ENCODE measurements at regions not wholly inside any gene's neighbourhood (a gene's known extent, or its start where the extent isn't known, plus 50 kb on each side); places are given as distances from the start of the nearest gene placed in this dataset.

DNA sequence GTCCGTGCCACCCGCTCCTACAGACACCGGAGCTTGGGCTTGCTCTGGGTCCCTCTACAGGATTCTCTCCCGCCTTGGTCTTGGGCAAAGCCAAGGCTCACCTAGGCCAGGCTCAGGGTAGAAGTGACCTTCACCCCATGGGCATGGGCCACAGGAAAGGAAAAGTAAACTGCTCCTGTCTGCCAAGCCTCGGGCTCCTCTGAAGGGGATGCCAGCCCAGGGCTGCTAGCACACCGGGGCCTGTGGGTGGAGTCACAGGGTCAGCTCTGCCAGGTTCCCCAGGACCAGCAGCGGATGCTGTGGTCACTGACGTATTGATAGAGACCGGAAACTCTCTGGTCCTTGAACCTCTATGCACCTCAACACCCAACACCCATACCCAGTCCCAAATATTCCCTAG, 222.7 kb upstream of the MGMT start:
- no peak for TF ChIP-seq CTCF (IDR thresholded peaks at IDR 0.05)
- no peak for TF ChIP-seq POLR2A (IDR thresholded peaks at IDR 0.05)
- no peak for TF ChIP-seq POLR2AphosphoS5 (IDR thresholded peaks at IDR 0.05; ENCODE audit: insufficient read depth in 1 of 2, low read depth in 1 of 2)
